ENCODE measurements at regions not wholly inside any gene's neighbourhood (a gene's known extent, or its start where the extent isn't known, plus 50 kb on each side); places are given as distances from the start of the nearest gene placed in this dataset.

DNA sequence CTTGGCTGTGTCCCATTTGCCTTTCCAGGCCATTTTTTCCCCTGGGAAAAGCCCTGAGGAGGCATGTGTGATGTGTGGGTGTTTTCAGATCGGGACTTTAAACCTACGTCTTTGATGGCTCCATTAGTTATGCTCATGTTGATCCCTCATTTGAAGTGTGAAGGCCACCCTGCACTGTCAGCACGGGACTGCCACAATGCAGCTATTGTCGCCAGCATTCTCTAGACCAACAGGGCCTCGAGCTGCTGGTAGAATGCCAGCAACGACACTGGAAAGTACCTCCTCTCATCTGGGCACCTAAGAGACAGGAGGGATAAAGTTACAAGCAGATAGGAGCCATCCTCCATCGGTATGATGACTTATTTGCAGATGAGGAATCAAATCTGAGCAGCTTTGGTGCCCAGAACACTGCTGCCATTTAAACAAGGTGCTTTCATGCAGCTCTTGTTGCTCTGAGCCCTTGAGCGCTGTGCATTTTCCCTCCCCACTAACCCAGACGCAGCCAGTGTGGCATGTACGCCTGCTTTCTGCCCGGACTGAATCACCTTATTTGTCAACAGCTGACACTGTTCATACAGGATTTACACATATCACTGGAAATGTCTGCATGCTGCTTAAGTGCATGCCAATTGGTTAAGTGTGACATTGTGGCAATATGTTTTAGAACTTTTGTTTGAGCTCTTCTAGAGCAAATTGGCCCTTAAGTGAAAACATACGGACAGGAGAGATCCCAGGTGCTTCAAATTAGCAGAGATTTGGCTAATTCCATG lies 175.0 kb upstream of the PITRM1 start:
- H2AK5ac ChIP-seq (ENCODE audit: low read length): no peak overlapping the region
- no peak overlapping the region for H3K4me3 ChIP-seq (ENCODE audit: low read length)
- H3K79me1 ChIP-seq (ENCODE audit: low read length): no peaks in the 10 kb centered on the region
- no peak overlapping the region for H2BK120ac ChIP-seq (ENCODE audit: low read depth, low read length)
- H2BK5ac ChIP-seq (ENCODE audit: low read length): no peak overlapping the region
- H3K4ac ChIP-seq (ENCODE audit: low read depth, low read length): no peak overlapping the region
- H3K27ac ChIP-seq (ENCODE audit: low read depth, low read length): no peak overlapping the region
- no peak overlapping the region for H3K56ac ChIP-seq (ENCODE audit: low read length)
- WGBS (ENCODE audit: extremely low coverage, insufficient coverage, low lambda C conversion rate): no CpG with 5 or more reads among the region's 12 CpGs
- no peaks in the 10 kb centered on the region for H3K36me3 ChIP-seq (ENCODE audit: control insufficient read depth, insufficient read depth, low read length)
- H3K4me2 ChIP-seq (ENCODE audit: low read length): no peak overlapping the region
- H3K79me2 ChIP-seq (ENCODE audit: control insufficient read depth, insufficient read depth, low read length): no peaks in the 10 kb centered on the region
- no peak overlapping the region for H4K8ac ChIP-seq (ENCODE audit: low read depth, low read length)
- H4K5ac ChIP-seq (ENCODE audit: low read length): no peak overlapping the region
- no peak overlapping the region for H3K18ac ChIP-seq (ENCODE audit: low read length)
- no peak overlapping the region for H3K9ac ChIP-seq (ENCODE audit: low read length)
- no peak overlapping the region for H3K23ac ChIP-seq (ENCODE audit: low read length)
- DNase-seq: no peak
- no peaks in the 10 kb centered on the region for H3K4me1 ChIP-seq (ENCODE audit: control insufficient read depth, low read depth, low read length)
- H3K27me3 ChIP-seq (ENCODE audit: insufficient read depth, low read length, poor library complexity): no peaks in the 10 kb centered on the region
- H2BK15ac ChIP-seq (replicated peaks; ENCODE audit: low read depth): no peak overlapping the region

DNA sequence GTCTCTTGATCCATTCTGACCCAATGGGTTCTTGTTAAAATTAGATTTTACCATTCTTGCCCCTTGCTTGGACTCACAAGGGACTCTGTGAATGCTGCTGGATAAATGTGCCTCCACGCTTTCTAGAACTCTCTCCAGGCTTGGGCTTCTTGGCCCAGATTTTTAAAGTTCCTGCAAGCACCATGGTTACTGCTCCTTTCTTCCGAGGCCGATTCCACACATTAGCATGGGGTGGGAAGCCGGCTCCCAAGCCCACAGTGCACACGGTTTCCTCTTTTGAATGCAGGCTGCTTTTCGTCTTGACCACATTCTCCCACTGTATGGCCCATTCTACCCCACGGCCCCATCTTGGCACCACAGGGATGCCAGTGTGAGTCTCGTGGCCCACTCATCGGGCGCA lies 174.3 kb upstream of the PITRM1 start:
- no peak for DNase-seq
- Histone ChIP-seq H3K9ac (ENCODE audit: low read length) (no peak overlapping the region), H3K4ac (ENCODE audit: low read depth, low read length) (no peak overlapping the region), H3K79me1 (ENCODE audit: low read length) (no peaks in the 10 kb centered on the region), H3K4me3 (ENCODE audit: low read length) (no peak overlapping the region), H3K79me2 (ENCODE audit: control insufficient read depth, insufficient read depth, low read length) (no peaks in the 10 kb centered on the region), H4K5ac (ENCODE audit: low read length) (no peak overlapping the region), H3K18ac (ENCODE audit: low read length) (no peak overlapping the region), H3K4me1 (ENCODE audit: control insufficient read depth, low read depth, low read length) (no peaks in the 10 kb centered on the region), H3K56ac (ENCODE audit: low read length) (no peak overlapping the region), H3K23ac (ENCODE audit: low read length) (no peak overlapping the region), H2AK5ac (ENCODE audit: low read length) (no peak overlapping the region), H2BK15ac (replicated peaks; ENCODE audit: low read depth) (no peak overlapping the region), H2BK120ac (ENCODE audit: low read depth, low read length) (no peak overlapping the region), H4K8ac (ENCODE audit: low read depth, low read length) (no peak overlapping the region), H2BK5ac (ENCODE audit: low read length) (no peak overlapping the region), H3K27me3 (ENCODE audit: insufficient read depth, low read length, poor library complexity) (no peaks in the 10 kb centered on the region), H3K27ac (ENCODE audit: low read depth, low read length) (no peak overlapping the region), H3K4me2 (ENCODE audit: low read length) (no peak overlapping the region), H3K36me3 (ENCODE audit: control insufficient read depth, insufficient read depth, low read length) (no peaks in the 10 kb centered on the region)
- WGBS (ENCODE audit: extremely low coverage, insufficient coverage, low lambda C conversion rate): no CpG with 5 or more reads among the region's 10 CpGs

DNA sequence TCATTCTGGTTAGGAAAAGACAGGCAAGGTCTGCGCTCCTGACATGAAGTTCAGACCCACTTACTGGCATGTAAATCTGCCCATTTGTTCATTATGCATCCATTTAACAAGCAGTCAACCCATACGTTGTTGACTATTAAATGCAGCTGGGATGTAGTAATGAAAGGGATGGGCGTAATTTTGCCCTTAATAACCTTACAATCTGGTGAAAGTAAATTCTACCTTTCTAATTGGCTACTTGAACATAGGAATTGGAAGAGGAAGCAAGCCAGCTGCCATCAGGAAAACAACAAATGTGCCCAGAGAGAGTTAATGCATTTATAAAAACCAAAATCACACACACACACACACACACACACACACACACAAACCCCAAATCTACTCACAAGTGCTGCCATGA lies 170.2 kb upstream of the PITRM1 start:
- Histone ChIP-seq H3K4ac (ENCODE audit: low read depth, low read length) (no peak overlapping the region), H3K79me2 (ENCODE audit: control insufficient read depth, insufficient read depth, low read length) (no peaks in the 10 kb centered on the region), H3K27ac (ENCODE audit: low read depth, low read length) (no peak overlapping the region), H3K23ac (ENCODE audit: low read length) (no peak overlapping the region), H3K4me3 (ENCODE audit: low read length) (no peak overlapping the region), H3K4me2 (ENCODE audit: low read length) (no peak overlapping the region), H3K18ac (ENCODE audit: low read length) (no peak overlapping the region), H4K8ac (ENCODE audit: low read depth, low read length) (no peak overlapping the region), H3K4me1 (ENCODE audit: control insufficient read depth, low read depth, low read length) (no peaks in the 10 kb centered on the region), H2BK120ac (ENCODE audit: low read depth, low read length) (no peak overlapping the region), H2BK15ac (replicated peaks; ENCODE audit: low read depth) (no peak overlapping the region), H4K5ac (ENCODE audit: low read length) (no peak overlapping the region), H3K79me1 (ENCODE audit: low read length) (no peaks in the 10 kb centered on the region), H2AK5ac (ENCODE audit: low read length) (no peak overlapping the region), H3K9ac (ENCODE audit: low read length) (no peak overlapping the region), H3K56ac (ENCODE audit: low read length) (no peak overlapping the region), H3K27me3 (ENCODE audit: insufficient read depth, low read length, poor library complexity) (no peaks in the 10 kb centered on the region), H2BK5ac (ENCODE audit: low read length) (no peak overlapping the region), H3K36me3 (ENCODE audit: control insufficient read depth, insufficient read depth, low read length) (no peaks in the 10 kb centered on the region)
- no CpG with 5 or more reads among the region's 3 CpGs for WGBS (ENCODE audit: extremely low coverage, insufficient coverage, low lambda C conversion rate)
- no peak for DNase-seq

DNA sequence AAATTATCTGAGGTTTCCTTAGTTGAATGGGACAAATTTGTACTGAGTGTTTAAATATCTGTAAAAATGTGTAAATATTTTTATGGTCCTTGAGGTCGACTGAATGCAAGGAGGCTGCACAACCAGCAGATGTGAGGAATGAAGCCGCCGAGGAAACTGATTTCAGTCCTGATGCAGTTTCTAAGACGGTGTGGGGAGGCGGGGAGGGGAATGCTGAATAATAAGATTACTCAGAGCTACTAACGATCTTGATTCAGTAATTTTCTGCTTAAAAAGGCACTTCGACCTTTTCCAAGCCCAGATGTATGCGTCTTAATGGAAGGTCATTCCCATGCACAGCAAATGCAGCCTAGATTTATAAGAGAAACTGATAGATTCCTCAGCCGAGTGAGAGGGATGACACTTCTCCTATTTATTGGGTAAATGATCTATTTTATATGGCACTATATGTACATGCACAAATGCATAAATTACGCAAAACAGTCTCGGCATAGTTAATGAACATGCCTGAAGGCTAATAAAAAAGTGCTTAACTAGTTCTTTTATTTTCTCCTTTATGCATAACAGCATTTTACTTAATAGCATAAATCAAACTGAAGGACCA lies 167.6 kb upstream of the PITRM1 start:
- Histone ChIP-seq H3K4me2 (ENCODE audit: low read length) (no peak overlapping the region), H3K23ac (ENCODE audit: low read length) (no peak overlapping the region), H3K79me2 (ENCODE audit: control insufficient read depth, insufficient read depth, low read length) (no peaks in the 10 kb centered on the region), H2BK120ac (ENCODE audit: low read depth, low read length) (no peak overlapping the region), H3K9ac (ENCODE audit: low read length) (no peak overlapping the region), H2BK5ac (ENCODE audit: low read length) (no peak overlapping the region), H4K8ac (ENCODE audit: low read depth, low read length) (no peak overlapping the region), H2AK5ac (ENCODE audit: low read length) (no peak overlapping the region), H3K36me3 (ENCODE audit: control insufficient read depth, insufficient read depth, low read length) (no peaks in the 10 kb centered on the region), H2BK15ac (replicated peaks; ENCODE audit: low read depth) (no peak overlapping the region), H3K4ac (ENCODE audit: low read depth, low read length) (no peak overlapping the region), H4K5ac (ENCODE audit: low read length) (no peak overlapping the region), H3K27ac (ENCODE audit: low read depth, low read length) (no peak overlapping the region), H3K79me1 (ENCODE audit: low read length) (no peaks in the 10 kb centered on the region), H3K56ac (ENCODE audit: low read length) (no peak overlapping the region), H3K27me3 (ENCODE audit: insufficient read depth, low read length, poor library complexity) (no peaks in the 10 kb centered on the region), H3K4me1 (ENCODE audit: control insufficient read depth, low read depth, low read length) (peaks cover 3% of the 10 kb centered on the region), H3K18ac (ENCODE audit: low read length) (no peak overlapping the region), H3K4me3 (ENCODE audit: low read length) (no peak overlapping the region)
- WGBS (ENCODE audit: extremely low coverage, insufficient coverage, low lambda C conversion rate): no CpG with 5 or more reads among the region's 11 CpGs
- no peak for DNase-seq

DNA sequence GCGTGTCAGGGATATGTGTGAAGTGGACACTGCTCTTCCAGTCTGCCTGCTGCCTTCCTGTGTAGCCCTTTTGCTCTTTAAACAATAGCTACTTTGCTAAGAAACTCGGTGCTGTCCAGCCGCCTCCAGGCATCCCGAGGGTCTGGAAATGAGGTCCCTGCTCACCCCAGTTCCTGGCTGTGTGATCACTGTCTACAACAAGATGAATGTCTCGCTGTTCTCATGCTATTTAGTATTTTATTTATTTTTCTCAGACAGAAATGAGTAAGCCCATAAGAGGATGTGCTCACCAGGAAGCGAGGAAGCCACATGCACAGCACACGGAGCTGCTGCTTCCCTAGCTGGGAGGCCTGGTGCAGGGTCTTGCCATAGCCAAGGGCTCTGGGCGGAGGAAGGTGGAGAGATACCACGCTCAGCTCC lies 167.0 kb upstream of the PITRM1 start:
- Histone ChIP-seq H3K4me3 (ENCODE audit: low read length) (no peak overlapping the region), H2BK5ac (ENCODE audit: low read length) (no peak overlapping the region), H3K79me1 (ENCODE audit: low read length) (no peaks in the 10 kb centered on the region), H3K79me2 (ENCODE audit: control insufficient read depth, insufficient read depth, low read length) (no peaks in the 10 kb centered on the region), H3K27ac (ENCODE audit: low read depth, low read length) (no peak overlapping the region), H3K23ac (ENCODE audit: low read length) (no peak overlapping the region), H3K9ac (ENCODE audit: low read length) (no peak overlapping the region), H3K36me3 (ENCODE audit: control insufficient read depth, insufficient read depth, low read length) (no peaks in the 10 kb centered on the region), H3K56ac (ENCODE audit: low read length) (no peak overlapping the region), H3K27me3 (ENCODE audit: insufficient read depth, low read length, poor library complexity) (no peaks in the 10 kb centered on the region), H3K4me2 (ENCODE audit: low read length) (no peak overlapping the region), H4K5ac (ENCODE audit: low read length) (no peak overlapping the region), H2AK5ac (ENCODE audit: low read length) (no peak overlapping the region), H3K4me1 (ENCODE audit: control insufficient read depth, low read depth, low read length) (peaks cover 3% of the 10 kb centered on the region), H4K8ac (ENCODE audit: low read depth, low read length) (no peak overlapping the region), H2BK15ac (replicated peaks; ENCODE audit: low read depth) (no peak overlapping the region), H2BK120ac (ENCODE audit: low read depth, low read length) (no peak overlapping the region), H3K4ac (ENCODE audit: low read depth, low read length) (no peak overlapping the region), H3K18ac (ENCODE audit: low read length) (no peak overlapping the region)
- no CpG with 5 or more reads among the region's 9 CpGs for WGBS (ENCODE audit: extremely low coverage, insufficient coverage, low lambda C conversion rate)
- no peak for DNase-seq

DNA sequence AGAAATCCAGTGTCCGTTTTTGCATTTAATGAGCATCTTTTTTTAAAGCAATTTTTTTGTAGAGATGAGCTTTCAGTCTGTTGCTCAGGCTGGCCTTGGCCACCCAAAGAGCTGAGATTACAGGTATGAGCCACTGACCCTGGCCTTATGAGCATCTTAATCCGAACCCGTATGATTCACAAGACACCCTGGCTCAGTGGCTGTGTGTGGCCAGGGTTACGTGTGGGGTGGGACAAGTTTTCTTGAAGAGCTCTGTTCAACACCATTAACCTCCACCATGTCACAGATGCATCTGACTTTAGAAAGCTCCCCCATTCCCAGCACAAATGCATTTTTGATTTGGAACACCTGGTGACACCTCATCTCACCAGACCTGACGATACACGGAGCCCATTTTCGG lies 166.5 kb upstream of the PITRM1 start:
- no peak overlapping the region for H3K27ac ChIP-seq (ENCODE audit: low read depth, low read length)
- no CpG with 5 or more reads among the region's 7 CpGs for WGBS (ENCODE audit: extremely low coverage, insufficient coverage, low lambda C conversion rate)

More for the DNA sequence above, 166.5 kb upstream of the PITRM1 start:
- H4K5ac ChIP-seq (ENCODE audit: low read length): no peak overlapping the region
- no peak overlapping the region for H3K4me2 ChIP-seq (ENCODE audit: low read length)
- H3K4me1 ChIP-seq (ENCODE audit: control insufficient read depth, low read depth, low read length): peaks cover 3% of the 10 kb centered on the region
- H3K4ac ChIP-seq (ENCODE audit: low read depth, low read length): no peak overlapping the region
- no peak overlapping the region for H4K8ac ChIP-seq (ENCODE audit: low read depth, low read length)
- H3K23ac ChIP-seq (ENCODE audit: low read length): no peak overlapping the region
- H3K36me3 ChIP-seq (ENCODE audit: control insufficient read depth, insufficient read depth, low read length): no peaks in the 10 kb centered on the region
- H3K4me3 ChIP-seq (ENCODE audit: low read length): no peak overlapping the region
- H2AK5ac ChIP-seq (ENCODE audit: low read length): no peak overlapping the region
- H3K18ac ChIP-seq (ENCODE audit: low read length): no peak overlapping the region
- no peak overlapping the region for H3K56ac ChIP-seq (ENCODE audit: low read length)
- no peak overlapping the region for H2BK15ac ChIP-seq (replicated peaks; ENCODE audit: low read depth)
- H3K9ac ChIP-seq (ENCODE audit: low read length): no peak overlapping the region
- H2BK120ac ChIP-seq (ENCODE audit: low read depth, low read length): no peak overlapping the region
- H3K79me2 ChIP-seq (ENCODE audit: control insufficient read depth, insufficient read depth, low read length): no peaks in the 10 kb centered on the region
- no peaks in the 10 kb centered on the region for H3K79me1 ChIP-seq (ENCODE audit: low read length)
- no peak overlapping the region for H2BK5ac ChIP-seq (ENCODE audit: low read length)
- H3K27me3 ChIP-seq (ENCODE audit: insufficient read depth, low read length, poor library complexity): no peaks in the 10 kb centered on the region
- DNase-seq: no peak

Measured in mesendoderm (in vitro differentiated cells).